Calu3 (cell line): ENCODE measurements at regions not wholly inside any gene's neighbourhood (a gene's known extent, or its start where the extent isn't known, plus 50 kb on each side); places are given as distances from the start of the nearest gene placed in this dataset.
"Not testable (repeated sequence)": the region's sequence is repeated elsewhere in the genome, so short reads cannot be mapped to it uniquely, and the experiment has no call there.

ENCODE experiments used
- BruUV-seq: library from RNA; stranded (reverse); fragments of 400-500 nt; replicated peaks from 2 replicates; lab custom pipeline; 2021; lab: Mats Ljungman, UMichigan
- CTCF ChIA-PET: fragments of 300-600 bp; sonication (Branson Sonifier 250); formaldehyde crosslinking; loops from one replicate; lab custom pipeline; 2022; ENCODE audit warnings: antibody characterized with exemption; lab: Charles Lee
- DNase-seq: peaks from one replicate; pipeline ENCODE4 v3.0.0; 2022
- H3K27ac Mint-ChIP-seq: one replicate; pipeline ENCODE4 v1.8.0; 2022; ENCODE audit warnings: mixed read lengths; ENCODE audit not compliant: unreplicated experiment
- H3K27me3 Mint-ChIP-seq: one replicate; pipeline ENCODE4 v1.8.0; 2022; ENCODE audit warnings: mixed read lengths; ENCODE audit not compliant: unreplicated experiment
- H3K36me3 Mint-ChIP-seq: one replicate; pipeline ENCODE4 v1.8.0; 2022; ENCODE audit warnings: mild to moderate bottlenecking, moderate library complexity, mixed read lengths; ENCODE audit not compliant: insufficient read depth, unreplicated experiment
- H3K4me1 Mint-ChIP-seq: one replicate; pipeline ENCODE4 v1.8.0; 2022; ENCODE audit warnings: mild to moderate bottlenecking, low read depth, mixed read lengths; ENCODE audit not compliant: unreplicated experiment
- H3K4me3 Mint-ChIP-seq: one replicate; pipeline ENCODE4 v1.8.0; 2022; ENCODE audit warnings: mild to moderate bottlenecking, low read depth, moderate library complexity, mixed read lengths; ENCODE audit not compliant: unreplicated experiment
- H3K9me3 Mint-ChIP-seq: one replicate; pipeline ENCODE4 v1.8.0; 2022; ENCODE audit warnings: low read depth, mixed read lengths; ENCODE audit not compliant: unreplicated experiment
- intact Hi-C: fragments of 100-400 bp; cut with micrococcal nuclease; formaldehyde crosslinking; loops from one replicate; pipeline ENCODE4 v1.10.0; 2022; ENCODE audit not compliant: unreplicated experiment
- TF ChIP-seq, protein P1 (sequence below): fragments of 200-600 bp; IDR thresholded peaks from one replicate; pipeline ENCODE4 v1.8.0; 2022; ENCODE audit warnings: antibody characterized with exemption; ENCODE audit not compliant: unreplicated experiment

DNA sequence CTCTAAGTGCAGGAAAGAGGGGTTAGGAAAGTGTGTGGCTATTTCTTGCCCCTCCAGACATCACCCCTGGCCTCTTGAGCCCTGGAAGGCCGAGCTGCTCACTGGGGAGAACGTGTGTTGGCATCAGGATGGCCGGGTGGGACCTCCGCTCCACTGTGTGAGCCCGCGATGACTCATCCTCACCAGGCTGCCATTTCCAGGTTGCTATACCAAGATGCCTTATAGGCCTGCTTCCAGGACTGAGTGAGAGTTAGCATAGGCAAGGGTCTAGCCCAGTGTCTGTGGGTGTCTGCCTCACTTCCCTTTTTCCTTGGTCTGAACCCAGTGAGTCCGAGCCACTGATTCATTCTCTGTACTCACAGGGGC lies 105.0 kb downstream of the MRPL14 start:
- TF ChIP-seq, protein P1, sequence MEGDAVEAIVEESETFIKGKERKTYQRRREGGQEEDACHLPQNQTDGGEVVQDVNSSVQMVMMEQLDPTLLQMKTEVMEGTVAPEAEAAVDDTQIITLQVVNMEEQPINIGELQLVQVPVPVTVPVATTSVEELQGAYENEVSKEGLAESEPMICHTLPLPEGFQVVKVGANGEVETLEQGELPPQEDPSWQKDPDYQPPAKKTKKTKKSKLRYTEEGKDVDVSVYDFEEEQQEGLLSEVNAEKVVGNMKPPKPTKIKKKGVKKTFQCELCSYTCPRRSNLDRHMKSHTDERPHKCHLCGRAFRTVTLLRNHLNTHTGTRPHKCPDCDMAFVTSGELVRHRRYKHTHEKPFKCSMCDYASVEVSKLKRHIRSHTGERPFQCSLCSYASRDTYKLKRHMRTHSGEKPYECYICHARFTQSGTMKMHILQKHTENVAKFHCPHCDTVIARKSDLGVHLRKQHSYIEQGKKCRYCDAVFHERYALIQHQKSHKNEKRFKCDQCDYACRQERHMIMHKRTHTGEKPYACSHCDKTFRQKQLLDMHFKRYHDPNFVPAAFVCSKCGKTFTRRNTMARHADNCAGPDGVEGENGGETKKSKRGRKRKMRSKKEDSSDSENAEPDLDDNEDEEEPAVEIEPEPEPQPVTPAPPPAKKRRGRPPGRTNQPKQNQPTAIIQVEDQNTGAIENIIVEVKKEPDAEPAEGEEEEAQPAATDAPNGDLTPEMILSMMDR: no peak
- no peak for DNase-seq
- BruUV-seq: no TSS peak
- Mint-ChIP-seq H3K27me3 (no peaks in the 10 kb centered on the region), H3K27ac (no peak overlapping the region), H3K4me3 (no peak overlapping the region), H3K4me1 (peaks cover 28% of the 10 kb centered on the region), H3K36me3 (no peaks in the 10 kb centered on the region), H3K9me3 (no peaks in the 10 kb centered on the region)
- intact Hi-C loops: no loop called here
- CTCF ChIA-PET: interaction anchor here (0.6 to 0.8 kb wide), 3 partner anchors 11 to 324 kb away, joined by 3 to 7 read pairs (median 3); no protein-coding TSS in a partner anchor

GRCh38 chr6:44021589-44022295 lies 105.5 kb downstream of the MRPL14 start:
- TF ChIP-seq, protein P1: no peak
- peaks cover 28% of the 10 kb centered on the region for H3K4me1 Mint-ChIP-seq
- CTCF ChIA-PET: interaction anchor here (0.6 to 1.4 kb wide), 3 partner anchors 10 to 323 kb away, joined by 3 to 4 read pairs (median 3); no protein-coding TSS in a partner anchor
- intact Hi-C loops: no loop called here
- no peak overlapping the region for H3K27ac Mint-ChIP-seq
- no TSS peak for BruUV-seq
- DNase-seq: no peak
- no peaks in the 10 kb centered on the region for H3K27me3 Mint-ChIP-seq
- H3K4me3 Mint-ChIP-seq: no peak overlapping the region
- H3K36me3 Mint-ChIP-seq: no peaks in the 10 kb centered on the region
- no peaks in the 10 kb centered on the region for H3K9me3 Mint-ChIP-seq

DNA sequence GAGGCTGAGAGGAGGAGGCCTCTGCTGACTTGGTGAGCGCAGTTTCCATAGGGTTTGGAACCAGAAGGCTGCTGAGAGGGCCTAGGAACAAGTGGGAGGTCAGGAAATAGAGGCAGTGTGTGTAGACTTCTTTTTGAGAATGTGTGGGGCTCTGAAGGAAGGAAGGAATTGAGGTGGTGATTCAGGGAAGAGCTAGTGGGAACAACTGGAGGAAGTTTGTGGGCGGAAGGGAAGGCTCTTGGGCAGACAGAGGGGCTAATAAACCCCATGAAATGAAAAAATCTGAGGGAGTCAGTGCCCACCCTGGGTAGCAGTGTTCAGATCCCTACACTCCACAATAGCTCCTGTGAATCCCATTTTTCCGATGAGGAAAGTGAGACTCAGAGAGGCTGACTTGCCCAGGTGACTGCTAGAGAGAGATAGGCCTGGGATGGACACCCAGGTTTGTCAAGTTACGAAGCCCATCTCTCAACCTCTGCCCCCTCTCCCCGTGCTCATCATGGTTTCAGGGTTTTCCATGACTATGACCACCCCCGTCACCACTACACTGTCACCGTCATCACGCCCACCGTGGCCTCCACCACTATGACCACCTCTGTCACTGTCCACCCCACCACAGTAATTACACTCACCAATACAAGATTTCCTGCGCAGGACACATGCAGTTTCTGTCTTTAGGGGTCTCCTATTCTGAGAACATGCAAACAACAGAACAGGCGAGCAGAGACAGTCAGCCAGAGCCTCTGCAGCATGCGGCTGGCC lies 106.4 kb downstream of the MRPL14 start:
- BruUV-seq: no TSS peak
- no peak for DNase-seq
- peaks cover 28% of the 10 kb centered on the region for H3K4me1 Mint-ChIP-seq
- H3K4me3 Mint-ChIP-seq: no peak overlapping the region
- intact Hi-C loops: no loop called here
- no peaks in the 10 kb centered on the region for H3K9me3 Mint-ChIP-seq
- no peak overlapping the region for H3K27ac Mint-ChIP-seq
- CTCF ChIA-PET: interaction anchor here (1.4 kb wide), 1 partner anchor 22 kb away, joined by 4 read pairs; no protein-coding TSS in a partner anchor
- no peaks in the 10 kb centered on the region for H3K27me3 Mint-ChIP-seq
- TF ChIP-seq, protein P1: no peak
- H3K36me3 Mint-ChIP-seq: no peaks in the 10 kb centered on the region

DNA sequence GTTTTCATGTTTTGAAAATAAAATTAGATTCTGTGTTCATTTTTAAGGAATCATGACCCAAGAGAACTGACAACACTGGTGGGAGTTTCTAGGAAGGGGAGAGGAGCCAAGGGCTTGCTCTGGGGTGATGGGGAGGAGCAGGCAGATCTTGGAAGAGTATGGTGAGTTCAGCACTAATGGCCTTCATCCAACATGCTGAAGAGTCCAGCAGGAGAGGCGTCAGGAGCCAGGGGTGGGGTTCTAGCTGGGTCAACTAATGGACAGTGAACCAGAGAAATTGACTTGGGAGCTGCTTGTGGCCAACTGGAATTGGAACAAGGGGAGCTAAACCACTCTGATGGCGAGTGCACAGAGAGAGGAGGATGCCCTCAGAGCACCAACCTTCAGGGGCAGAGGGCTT lies 107.1 kb downstream of the MRPL14 start:
- CTCF ChIA-PET: interaction anchor here (1.0 to 1.4 kb wide), 2 partner anchors 9 to 23 kb away, joined by 3 to 4 read pairs; no protein-coding TSS in a partner anchor
- peaks cover 21% of the 10 kb centered on the region for H3K4me1 Mint-ChIP-seq

DNA sequence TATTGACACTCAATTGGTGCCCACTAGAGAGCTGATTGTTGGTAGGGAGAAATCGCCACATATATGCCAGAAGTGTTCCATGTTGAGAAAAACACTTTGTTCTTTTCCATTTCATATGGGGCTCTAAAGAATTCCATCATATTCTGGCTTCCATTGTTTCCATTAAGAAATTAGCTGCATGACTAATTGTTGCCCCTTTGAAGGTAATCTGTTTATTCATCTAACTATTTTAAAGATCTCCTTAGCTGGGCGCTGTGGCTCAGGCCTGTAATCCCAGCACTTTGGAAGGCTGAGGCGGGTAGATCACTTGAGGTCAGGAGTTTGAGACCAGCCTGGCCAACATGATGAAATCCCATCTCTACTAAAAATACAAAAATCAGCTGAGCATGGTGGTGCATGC lies 109.9 kb downstream of the MRPL14 start:
- DNase-seq, H3K27me3 Mint-ChIP-seq, H3K4me3 Mint-ChIP-seq, BruUV-seq, H3K9me3 Mint-ChIP-seq, H3K27ac Mint-ChIP-seq, H3K4me1 Mint-ChIP-seq, intact Hi-C loops, H3K36me3 Mint-ChIP-seq: not testable (repeated sequence)
- CTCF ChIA-PET: interaction anchor here (1.5 kb wide), 1 partner anchor 56 kb away, joined by 3 read pairs; no protein-coding TSS in a partner anchor

More for the DNA sequence above, 107.1 kb downstream of the MRPL14 start:
- no peak overlapping the region for H3K4me3 Mint-ChIP-seq
- no peak for DNase-seq
- intact Hi-C loops: no loop called here
- no TSS peak for BruUV-seq
- H3K9me3 Mint-ChIP-seq: no peaks in the 10 kb centered on the region
- no peaks in the 10 kb centered on the region for H3K36me3 Mint-ChIP-seq
- TF ChIP-seq, protein P1: no peak
- H3K27ac Mint-ChIP-seq: no peak overlapping the region
- no peaks in the 10 kb centered on the region for H3K27me3 Mint-ChIP-seq
